Ishikawa (cell line): ENCODE measurements at regions not wholly inside any gene's neighbourhood (a gene's known extent, or its start where the extent isn't known, plus 50 kb on each side); places are given as distances from the start of the nearest gene placed in this dataset.

Source experiments
- CEBPB ChIP-seq: IDR thresholded peaks from 2 replicates; pipeline ENCODE4 v1.6.1; 2012
- CREB1 ChIP-seq: IDR thresholded peaks from 2 replicates; pipeline ENCODE4 v1.6.1; 2012; ENCODE audit warnings: low read depth
- EGR1 ChIP-seq: IDR thresholded peaks from 2 replicates; pipeline ENCODE4 v1.6.1; 2012
- EP300 ChIP-seq: IDR thresholded peaks from 2 replicates; pipeline ENCODE4 v1.6.1; 2012; ENCODE audit warnings: borderline replicate concordance
- FOXM1 ChIP-seq: IDR thresholded peaks from 2 replicates; pipeline ENCODE4 v1.6.1; 2012; ENCODE audit warnings: low read depth, borderline replicate concordance
- NFIC ChIP-seq: IDR thresholded peaks from 2 replicates; pipeline ENCODE4 v1.6.1; 2012
- RAD21 ChIP-seq: IDR thresholded peaks from 2 replicates; pipeline ENCODE4 v1.6.1; 2012; ENCODE audit warnings: low read depth
- TAF1 ChIP-seq: IDR thresholded peaks from 2 replicates; pipeline ENCODE4 v1.6.1; 2012; ENCODE audit warnings: low read depth, mild to moderate bottlenecking
- TCF12 ChIP-seq: IDR thresholded peaks from 2 replicates; pipeline ENCODE4 v1.6.1; 2012; ENCODE audit warnings: low read depth
- TEAD4 ChIP-seq: IDR thresholded peaks from 2 replicates; pipeline ENCODE4 v1.6.1; 2012
- YY1 ChIP-seq: IDR thresholded peaks from 2 replicates; pipeline ENCODE4 v1.6.1; 2012; ENCODE audit warnings: low read depth
- ZBTB7A ChIP-seq: IDR thresholded peaks from 2 replicates; pipeline ENCODE4 v1.6.1; 2012; ENCODE audit warnings: low read depth
- TF ChIP-seq, protein P1 (sequence below): IDR thresholded peaks from 2 replicates; pipeline ENCODE4 v1.6.1; 2012
- TF ChIP-seq, protein P2 (sequence below): IDR thresholded peaks from 2 replicates; pipeline ENCODE4 v1.6.1; 2012
- TF ChIP-seq, protein P3 (sequence below): IDR thresholded peaks from 2 replicates; pipeline ENCODE4 v1.6.1; 2012; ENCODE audit warnings: low read depth, mild to moderate bottlenecking

DNA sequence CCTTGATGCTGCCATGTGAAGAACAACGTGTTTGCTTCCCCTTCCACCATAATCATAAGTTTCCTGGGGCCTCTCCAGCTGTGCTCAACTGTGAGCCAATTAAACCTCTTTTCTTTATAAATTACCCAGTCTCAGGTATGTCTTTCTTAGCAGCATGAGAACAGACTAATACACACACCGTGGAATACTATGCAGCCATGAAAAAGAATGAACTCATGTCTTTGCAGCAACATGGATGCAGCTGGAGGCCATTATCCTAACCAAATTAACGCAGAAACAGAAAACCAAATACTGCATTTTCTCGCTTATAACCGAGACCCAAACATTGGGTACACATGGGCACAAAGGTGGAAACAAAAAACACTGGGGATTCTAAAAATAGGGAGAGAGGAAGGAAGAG is 286.7 kb upstream of the MINDY3 start:
- TF ChIP-seq CREB1: no peak
- TF ChIP-seq ZBTB7A: no peak
- TF ChIP-seq EGR1: no peak
- no peak for TF ChIP-seq RAD21
- TF ChIP-seq TEAD4: no peak
- TF ChIP-seq NFIC: no peak
- TF ChIP-seq EP300: no peak

DNA sequence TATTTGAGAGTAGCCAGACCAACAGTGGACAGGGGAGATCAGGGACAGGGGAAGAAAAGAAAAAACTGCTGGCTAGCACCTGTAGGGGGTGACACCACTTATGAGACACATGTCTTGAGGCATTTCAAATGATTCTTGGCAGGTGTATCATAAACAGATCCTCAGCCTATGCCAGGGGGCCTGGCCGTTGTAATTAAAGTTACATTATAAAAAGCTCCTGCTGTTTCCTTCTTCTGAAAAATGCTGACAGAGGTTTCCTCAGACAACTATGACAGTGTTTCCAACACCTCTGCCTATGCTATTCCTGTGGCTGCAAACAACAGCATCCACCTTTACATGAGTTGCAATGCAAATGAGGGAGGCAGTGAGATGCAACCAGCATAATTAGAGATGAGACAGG is 281.0 kb upstream of the PTER start:
- TF ChIP-seq, protein P1, sequence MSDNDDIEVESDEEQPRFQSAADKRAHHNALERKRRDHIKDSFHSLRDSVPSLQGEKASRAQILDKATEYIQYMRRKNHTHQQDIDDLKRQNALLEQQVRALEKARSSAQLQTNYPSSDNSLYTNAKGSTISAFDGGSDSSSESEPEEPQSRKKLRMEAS: no peak
- TF ChIP-seq, protein P2, sequence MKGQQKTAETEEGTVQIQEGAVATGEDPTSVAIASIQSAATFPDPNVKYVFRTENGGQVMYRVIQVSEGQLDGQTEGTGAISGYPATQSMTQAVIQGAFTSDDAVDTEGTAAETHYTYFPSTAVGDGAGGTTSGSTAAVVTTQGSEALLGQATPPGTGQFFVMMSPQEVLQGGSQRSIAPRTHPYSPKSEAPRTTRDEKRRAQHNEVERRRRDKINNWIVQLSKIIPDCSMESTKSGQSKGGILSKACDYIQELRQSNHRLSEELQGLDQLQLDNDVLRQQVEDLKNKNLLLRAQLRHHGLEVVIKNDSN: no peak
- TF ChIP-seq YY1 (no peak), TEAD4 (no peak), FOXM1 (no peak), RAD21 (no peak), ZBTB7A (no peak), CREB1 (no peak), TCF12 (no peak), CEBPB (no peak)
- TF ChIP-seq, protein P3, sequence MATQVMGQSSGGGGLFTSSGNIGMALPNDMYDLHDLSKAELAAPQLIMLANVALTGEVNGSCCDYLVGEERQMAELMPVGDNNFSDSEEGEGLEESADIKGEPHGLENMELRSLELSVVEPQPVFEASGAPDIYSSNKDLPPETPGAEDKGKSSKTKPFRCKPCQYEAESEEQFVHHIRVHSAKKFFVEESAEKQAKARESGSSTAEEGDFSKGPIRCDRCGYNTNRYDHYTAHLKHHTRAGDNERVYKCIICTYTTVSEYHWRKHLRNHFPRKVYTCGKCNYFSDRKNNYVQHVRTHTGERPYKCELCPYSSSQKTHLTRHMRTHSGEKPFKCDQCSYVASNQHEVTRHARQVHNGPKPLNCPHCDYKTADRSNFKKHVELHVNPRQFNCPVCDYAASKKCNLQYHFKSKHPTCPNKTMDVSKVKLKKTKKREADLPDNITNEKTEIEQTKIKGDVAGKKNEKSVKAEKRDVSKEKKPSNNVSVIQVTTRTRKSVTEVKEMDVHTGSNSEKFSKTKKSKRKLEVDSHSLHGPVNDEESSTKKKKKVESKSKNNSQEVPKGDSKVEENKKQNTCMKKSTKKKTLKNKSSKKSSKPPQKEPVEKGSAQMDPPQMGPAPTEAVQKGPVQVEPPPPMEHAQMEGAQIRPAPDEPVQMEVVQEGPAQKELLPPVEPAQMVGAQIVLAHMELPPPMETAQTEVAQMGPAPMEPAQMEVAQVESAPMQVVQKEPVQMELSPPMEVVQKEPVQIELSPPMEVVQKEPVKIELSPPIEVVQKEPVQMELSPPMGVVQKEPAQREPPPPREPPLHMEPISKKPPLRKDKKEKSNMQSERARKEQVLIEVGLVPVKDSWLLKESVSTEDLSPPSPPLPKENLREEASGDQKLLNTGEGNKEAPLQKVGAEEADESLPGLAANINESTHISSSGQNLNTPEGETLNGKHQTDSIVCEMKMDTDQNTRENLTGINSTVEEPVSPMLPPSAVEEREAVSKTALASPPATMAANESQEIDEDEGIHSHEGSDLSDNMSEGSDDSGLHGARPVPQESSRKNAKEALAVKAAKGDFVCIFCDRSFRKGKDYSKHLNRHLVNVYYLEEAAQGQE: no peak

DNA sequence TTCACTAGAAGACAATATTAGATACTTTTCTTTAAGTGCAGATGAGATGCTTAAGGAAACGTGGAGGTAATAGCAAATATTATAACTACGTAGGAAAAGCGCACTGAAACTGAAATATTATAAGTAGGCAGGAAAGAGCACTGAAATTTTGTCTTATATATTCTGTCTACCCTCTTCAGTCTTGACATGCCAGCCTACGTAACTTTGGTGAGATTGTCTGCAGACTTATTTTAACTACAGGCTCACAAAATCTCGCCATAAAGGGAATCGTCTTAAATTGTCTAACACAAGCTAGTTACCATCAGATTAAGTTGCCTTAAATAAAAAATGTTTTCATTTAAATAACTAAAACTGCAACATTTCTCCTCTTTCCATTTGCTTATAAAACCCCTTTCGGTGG is 280.1 kb upstream of the PTER start:
- TF ChIP-seq TAF1: no peak
- no peak for TF ChIP-seq FOXM1
- no peak for TF ChIP-seq RAD21
- TF ChIP-seq ZBTB7A: no peak
- TF ChIP-seq, protein P1: no peak
- TF ChIP-seq TEAD4: no peak
- TF ChIP-seq TCF12: no peak

DNA sequence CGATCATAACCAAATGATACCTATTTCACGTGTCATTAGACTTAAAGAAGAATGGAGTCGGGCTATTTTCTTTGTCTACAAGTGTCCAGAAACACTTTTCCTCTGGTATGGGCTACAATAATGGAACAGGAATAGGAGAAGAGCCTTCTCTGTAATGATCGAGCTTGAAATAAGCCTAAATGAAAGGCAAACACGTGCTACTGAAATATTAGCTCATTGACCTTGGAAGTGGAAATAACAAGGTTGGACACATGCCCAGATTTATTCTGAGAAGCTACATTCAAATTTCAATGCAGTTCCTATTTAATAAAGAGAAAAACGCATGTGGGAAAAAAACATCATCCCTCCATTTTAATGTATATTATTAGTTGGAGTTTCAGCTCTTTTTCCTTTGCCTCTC is 254.7 kb upstream of the PTER start:
- TF ChIP-seq NFIC: no peak
- TF ChIP-seq, protein P3: no peak
- TF ChIP-seq CEBPB: no peak
- no peak for TF ChIP-seq EP300
- TF ChIP-seq, protein P2: no peak
- TF ChIP-seq TAF1: no peak
- TF ChIP-seq YY1: no peak
- no peak for TF ChIP-seq EGR1
- TF ChIP-seq RAD21: no peak

DNA sequence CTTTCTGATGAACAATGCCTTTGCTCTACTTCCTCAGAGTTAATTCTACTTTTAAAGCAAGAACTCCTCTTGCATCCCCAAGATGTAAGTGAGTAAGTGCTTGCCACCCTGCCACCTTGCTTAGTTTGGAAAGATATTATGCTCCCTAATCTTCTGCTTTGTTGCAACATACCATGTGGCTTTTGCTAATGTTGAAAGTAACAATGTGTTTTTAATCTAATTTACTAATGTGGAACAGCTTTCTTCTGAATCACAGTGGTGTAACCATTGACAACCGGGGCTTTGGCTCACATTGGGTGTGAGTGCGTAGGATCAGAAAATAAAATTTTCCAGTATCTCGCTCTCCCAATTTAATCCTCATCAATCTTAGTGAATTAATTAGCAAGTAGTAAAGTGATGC is 254.1 kb upstream of the PTER start:
- TF ChIP-seq, protein P2: no peak
- TF ChIP-seq, protein P3: no peak
- no peak for TF ChIP-seq YY1
- no peak for TF ChIP-seq EGR1
- no peak for TF ChIP-seq ZBTB7A
- TF ChIP-seq CEBPB: no peak
- no peak for TF ChIP-seq CREB1
- TF ChIP-seq, protein P1: no peak
- no peak for TF ChIP-seq FOXM1
- no peak for TF ChIP-seq TAF1
- TF ChIP-seq TEAD4: no peak
- no peak for TF ChIP-seq TCF12
- no peak for TF ChIP-seq NFIC
